NCI-H82 treated with DMSO at 0.1 percent for 48 hours (cell line): ENCODE measurements at regions not wholly inside any gene's neighbourhood (a gene's known extent, or its start where the extent isn't known, plus 50 kb on each side); places are given as distances from the start of the nearest gene placed in this dataset.
A peak's percentile ranks its signal among the peaks of the same experiment; 100 is the strongest.

Experiments used
- DNase-seq: peaks from one replicate; lab custom pipeline; 2025; ENCODE audit not compliant: unreplicated experiment; lab: John Stamatoyannopoulos, UW

DNA sequence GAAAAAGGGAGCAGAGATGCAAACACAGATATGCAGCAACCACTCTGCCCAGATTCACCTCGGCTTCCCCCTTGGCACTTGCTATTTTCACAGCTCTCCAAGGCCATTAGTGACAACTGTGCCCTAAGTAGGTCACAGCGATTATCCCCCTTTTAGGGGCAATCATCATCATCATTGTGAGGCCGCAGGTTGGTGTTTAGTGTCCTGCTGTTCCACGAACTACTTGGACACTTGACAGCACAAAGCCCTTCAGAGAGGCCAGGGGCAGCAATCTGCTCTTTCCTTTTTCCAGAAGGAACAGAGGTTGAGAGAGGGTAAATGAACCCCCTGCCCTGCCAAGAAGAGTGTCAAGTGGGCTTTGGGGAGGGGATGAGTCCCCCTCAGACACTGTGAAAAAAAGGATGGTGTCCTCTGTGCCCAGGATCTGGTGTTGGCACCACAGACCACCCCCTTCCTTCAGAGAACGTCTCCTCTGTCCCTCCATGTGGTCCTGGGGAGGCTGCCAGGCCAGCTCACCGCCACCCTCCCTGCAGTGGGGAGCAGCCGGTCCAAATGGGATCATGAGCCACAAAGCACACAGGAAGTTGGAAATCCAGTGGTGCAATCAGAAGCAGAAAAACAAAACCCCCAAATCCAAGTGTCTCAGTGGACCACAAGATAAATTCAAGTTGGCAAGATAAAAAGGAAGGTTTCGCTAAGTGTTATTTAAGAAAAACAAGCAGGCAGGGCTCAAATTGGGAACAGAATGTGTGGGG is 78.4 kb upstream of the MED9 start:
- DNase-seq = no peak

DNA sequence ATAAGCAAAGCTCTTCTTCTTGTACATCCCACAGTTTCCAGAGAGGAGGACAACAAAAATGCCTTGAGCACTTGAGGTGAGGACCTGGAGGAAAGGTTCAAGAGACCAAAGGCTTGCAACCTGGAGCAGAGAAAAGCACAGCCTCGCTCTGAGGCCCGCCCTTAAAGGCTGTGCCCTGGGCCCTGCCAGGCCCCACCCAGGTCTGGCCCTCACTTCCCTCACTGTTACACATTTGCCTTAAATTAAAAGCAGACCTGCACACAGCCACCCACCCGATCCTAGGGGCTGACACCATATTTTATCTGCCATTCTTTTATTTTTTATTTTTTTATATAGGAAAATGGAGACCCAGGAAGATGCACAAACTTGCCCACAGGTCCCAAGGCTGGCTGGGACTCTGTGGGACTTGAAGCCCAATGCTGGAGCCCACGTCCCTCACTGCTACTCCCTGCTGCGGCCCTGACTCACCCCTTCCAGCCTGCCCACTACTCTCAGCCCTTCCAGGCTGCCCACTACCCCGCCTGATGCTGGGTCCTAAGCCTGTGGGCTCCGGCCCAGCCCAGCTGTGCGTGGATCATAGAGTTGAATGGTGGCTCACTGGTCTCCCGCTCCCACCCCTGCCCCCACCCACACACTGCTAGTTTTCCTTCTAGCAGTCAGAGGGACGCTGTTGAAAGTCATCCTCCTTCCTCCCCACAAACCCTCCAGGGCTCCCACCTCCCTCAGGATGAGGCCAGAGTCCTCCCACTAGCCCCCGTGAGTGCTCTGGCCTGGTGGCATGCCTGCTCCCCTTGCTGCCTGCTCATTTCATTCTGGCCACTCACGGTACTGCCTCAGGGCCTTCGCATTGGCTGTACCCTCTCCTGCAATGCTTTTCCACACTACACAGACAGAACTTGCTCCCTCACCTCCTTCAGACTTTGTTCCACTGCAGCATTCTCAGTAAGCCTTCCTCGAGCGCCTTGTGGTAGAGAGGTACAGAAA is 77.6 kb upstream of the MED9 start:
- DNase-seq = no peak

DNA sequence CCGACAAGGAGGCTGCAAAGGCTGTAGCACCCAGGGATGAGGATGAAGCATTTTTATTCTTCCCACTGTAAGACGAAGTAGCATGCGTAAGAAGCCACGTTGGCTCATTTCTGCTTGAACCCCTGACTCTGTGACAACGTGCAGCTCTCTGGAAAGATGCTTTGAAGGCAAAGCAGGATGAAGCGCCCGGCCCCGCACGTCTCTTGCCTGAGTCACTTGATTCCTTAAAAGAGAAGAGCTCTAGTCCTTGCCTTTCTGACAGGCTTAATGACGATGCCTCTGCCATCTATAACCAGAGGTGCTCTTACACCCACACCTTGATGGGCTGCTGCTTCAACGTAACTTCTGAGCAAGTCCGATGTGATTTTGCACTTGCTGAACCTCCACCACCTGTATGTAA is 76.7 kb upstream of the MED9 start:
- no peak for DNase-seq

DNA sequence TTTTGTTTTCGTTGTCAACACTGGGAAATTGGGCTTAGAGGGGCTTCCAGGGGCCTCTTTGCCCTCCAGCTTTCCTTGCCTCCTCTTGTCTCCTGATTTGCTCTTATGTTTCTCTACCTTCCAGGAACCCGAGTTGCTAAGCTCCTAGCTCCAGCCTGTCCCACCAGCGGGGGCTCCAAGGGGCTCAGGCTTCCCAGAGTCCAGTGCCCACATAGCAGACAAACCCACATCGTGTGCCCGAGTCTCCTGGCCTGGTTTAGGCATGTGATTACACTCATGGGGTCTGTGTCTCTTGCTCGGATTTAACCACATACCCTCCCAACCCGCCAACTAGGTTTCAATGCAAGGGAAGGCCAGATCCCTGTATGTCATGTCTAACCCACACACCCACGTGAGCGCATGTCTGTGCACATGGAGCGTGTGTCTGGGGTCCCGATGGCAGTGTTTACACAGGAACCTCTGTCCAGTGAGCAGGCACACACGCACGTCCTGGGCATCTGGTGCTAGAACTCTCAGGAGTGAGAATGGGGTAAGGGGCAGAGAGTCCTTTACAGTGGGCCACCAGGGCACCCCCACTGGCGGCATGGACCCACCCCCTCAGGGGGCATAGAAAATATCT is 76.1 kb upstream of the MED9 start:
- DNase-seq = no peak

DNA sequence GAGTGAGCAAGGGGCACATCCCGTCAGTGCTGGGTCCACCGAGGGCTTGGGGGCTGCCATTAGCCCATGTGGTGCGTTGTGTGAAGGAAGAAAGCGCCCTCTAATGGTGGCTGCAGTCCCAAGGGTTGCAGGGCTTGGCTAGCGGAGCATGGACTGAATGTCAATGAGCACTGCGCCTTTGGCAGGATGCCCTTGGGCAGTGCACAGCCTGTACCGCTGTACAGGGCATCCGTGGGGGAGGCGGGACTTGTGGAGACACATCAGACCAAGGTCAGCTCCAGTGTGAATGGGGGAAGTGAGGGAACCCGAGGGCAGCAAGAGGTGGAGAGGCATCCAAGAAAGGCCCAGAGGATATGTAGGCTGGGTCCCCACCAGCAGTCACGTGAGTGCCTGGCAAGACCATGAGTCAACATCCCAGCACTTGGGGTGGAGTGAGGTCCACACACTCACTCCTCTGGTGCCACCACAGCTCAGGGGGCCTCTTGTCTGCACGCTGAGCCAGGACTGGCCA is 75.5 kb upstream of the MED9 start:
- DNase-seq = no peak

DNA sequence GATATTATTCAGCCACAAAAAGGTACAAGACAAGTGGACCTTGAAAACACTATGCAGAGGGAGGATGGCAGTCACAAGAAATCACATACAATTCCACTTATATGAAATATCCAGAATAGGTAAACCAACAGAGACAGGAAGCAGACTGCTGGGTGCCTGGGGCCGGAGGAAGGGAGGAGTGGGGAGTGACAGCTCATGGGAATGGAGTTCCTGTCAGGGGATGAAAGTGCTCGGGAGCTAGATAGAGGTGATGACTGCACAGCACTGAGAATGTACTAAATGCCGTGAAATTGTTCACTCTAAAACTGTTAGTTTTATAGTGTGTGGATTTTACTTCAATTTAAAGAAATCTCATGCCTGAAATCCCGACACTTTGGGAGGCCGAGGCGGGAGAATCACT is 74.2 kb upstream of the MED9 start:
- DNase-seq = no peak

DNA sequence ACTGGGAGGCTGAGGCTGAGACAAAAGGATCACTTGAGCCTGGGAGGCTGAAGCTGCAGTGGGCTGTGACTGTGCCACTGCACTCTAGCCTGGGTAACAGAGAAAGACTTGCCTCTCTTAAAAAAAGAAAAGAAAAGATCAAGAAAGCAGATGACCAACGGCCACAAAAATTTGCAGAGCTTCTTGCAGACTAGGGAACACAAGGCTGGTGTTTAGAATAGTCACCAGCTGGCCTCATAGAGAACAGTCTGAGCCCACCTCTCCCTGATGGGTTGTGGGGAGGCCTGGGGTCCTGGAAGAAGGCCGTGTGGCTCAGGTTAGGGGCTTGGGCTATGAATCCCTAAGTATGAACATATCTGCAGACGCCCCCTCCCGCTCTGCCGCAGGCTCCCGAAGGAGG is 73.7 kb upstream of the MED9 start:
- DNase-seq = no peak

DNA sequence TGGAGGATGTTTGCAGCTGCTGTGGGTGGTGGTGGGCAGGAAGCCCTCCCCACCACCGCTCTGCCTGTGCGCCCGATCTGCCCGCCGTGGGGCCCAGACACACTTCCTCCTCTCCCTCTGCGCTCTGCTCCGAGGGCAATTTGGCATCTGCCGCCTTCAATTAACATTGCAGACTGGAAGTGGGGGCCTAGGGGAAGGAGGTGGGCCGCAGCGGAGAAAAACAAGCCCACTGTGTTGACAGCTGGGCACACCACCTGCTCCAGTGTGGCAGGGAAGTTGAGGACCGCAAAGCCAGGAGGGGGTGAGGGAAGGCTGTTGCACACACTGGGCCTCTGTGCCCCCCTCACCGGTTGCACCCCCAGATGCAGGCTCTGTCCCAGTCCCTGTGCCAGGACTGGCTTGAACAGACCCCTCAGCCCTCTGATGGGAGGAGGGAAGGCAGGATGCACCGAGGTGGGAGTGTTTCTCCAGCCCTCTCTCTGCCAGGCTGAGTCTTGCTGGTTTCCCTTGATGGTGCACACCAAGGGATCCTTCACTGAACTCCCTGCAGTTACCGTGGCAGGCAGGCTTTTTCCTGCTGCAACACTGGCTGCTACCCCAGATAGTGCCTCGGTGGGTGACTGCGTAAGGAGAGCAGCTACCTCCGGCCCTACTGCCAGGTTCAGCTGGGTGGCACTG is 72.8 kb upstream of the MED9 start:
- peak; percentile 71 for DNase-seq

DNA sequence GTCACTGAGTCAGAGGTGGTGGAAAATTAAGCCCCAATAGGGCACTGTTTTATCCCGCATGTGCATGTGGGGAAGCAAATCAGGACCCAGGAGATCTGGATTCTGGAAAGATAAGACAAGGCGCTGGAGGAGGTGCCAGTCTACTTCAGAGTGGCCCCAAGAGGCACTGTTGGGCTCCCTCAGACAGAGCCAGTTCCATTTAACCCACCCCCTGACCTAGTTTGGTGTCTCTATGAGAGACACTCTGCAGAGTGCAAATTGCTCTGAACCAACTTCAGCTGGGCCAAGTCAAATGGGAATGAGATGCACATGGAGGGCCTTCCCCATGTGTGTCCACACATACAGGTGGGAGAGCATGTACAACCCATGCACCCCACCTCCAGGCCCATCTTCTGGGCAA is 71.1 kb upstream of the MED9 start:
- no peak for DNase-seq

DNA sequence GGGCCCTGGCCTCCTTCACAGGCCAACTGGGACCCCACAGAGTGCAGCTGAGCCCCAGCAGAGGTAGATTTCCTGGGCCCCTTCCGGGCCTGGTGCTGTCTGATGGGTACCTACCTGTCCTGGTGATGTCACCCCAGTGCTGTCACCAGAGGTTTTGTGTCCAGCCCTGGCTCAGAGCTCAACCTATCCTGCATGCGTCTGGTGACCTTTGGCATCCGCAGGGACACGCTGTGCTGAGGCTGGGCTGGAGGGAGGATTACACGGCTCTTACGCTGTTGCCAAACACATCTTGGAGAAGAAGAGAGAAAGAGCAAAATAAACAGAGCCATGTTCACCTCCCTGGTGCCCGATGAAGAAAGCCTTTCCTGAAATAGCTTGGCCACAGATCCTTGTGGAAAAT is 70.6 kb upstream of the MED9 start:
- DNase-seq = no peak

DNA sequence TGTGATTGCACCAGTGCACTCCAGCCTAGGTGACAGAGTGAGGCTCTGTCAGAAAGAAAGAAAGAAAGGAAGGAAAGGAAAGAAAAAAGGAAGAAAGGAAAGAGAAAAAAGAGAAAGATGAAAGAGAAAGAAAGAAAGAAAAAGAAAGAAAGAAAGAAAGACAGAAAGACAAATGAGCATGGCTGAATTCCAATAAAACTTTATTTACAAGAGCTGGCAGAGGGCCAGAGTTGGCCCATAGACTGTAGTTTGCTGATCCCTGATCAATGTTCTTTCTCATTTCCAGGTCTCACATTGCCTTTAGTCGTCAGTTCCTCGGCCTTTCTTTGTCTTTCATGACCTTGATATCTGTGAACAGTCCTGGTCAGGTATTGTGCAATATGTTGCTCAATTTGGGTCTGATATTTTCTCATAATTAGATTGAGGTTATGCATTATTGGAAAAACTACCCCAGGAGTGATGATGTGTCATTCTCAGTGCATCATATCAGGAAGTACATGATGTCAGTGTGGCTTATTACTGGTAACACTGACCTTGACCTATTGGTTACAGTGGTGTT is 68.5 kb upstream of the MED9 start:
- no peak for DNase-seq

DNA sequence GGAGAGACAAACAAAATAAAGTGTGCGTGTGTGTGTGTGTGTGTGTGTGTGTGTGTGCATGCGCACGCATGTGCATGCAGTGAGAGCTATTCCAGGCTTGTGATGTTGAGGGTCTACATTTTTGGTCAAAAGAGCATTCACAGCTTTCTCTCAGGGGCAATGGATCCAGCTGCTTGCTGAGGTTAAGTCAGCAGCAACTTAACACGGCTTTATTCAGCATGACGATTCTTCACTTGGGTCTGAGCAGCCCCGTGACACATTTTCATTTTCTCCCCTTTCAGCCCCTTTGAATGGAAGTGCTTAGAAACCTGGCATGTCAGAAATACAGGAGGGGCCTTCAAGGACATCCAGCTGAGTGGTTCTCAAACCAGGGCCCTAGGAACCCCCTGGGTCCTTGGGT is 66.4 kb upstream of the MED9 start:
- DNase-seq = no peak

DNA sequence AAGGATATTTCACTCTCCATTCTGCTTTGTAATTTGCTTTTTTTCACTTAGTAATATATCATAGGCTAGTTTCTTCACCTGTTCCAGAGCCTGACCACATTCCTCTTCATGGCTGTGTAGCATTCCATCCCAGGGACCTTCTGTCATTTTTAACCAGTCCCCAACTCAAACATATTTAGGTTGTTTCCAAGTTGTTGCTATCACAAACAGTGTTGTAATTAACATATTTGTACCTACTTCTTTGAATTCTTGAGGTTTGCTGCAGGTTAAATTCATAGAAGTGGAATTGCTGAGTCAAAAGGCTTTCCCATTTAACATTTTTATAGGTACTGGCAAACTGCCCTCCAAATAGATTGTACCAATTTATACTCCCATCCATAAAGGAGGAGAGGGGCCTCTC is 65.1 kb upstream of the MED9 start:
- no peak for DNase-seq

DNA sequence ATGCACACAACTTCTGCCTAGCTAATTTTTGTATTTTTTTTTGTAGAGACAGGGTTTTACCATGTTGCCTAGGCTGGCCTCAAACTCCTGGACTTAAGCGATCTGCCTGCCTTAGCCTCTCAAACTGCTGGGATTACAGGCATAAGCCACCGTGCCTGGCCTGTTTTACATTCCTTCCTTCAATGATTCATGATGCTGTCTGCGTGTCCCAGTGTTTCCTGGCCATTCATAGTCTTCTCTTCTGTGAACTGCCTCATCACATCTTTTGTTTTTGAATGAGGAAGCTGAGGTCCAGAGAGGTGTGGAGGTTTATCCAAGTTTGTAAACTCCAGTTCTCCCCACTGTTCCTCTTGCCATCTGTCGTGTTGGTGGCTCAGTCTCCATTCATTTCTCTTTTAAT is 64.5 kb upstream of the MED9 start:
- no peak for DNase-seq

DNA sequence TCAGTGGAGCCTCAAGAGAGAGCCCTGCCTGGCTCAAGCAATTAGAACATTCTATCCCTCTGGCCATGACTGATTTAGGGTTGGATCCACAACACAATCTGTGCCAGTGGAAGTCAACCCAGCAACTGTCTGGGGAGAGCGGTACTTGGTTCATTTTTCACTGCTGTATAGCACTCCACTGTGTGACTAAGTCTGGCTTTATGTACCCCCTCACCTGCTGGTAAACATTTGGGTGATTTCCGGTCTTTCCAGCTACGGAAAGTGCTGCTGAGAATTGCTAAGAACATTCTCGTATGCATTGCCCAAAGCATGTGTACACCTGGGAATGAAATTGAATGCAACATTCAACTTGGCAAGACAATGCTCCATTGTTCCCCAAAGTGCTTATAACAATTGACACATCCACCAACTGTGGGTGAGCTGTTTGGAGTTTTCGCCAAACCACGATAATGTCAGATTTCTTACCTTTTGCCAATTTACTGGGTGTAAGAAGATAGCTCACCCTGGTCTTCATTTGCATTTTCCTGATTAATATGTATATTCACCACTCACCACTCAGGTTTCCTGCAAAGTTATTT is 63.5 kb upstream of the MED9 start:
- DNase-seq = no peak

DNA sequence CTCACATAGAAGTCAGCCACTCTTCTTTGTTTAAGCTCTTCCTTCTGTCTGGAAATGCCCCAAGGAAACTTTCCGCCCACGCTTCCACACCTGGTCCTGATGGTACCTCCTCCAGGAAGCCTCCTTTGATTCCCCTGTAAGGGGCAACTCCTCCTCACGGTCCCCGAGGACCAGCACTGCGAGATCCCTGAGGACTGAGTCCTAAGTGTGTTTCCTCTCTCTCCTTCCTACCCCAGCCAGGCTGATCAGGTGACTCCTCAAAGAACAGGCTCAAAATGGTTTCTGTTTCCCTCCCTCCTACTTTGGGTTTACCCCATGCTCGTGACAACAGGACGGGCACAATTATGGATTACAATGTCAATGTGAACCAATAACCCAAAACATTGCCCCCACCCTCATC is 63.0 kb upstream of the MED9 start:
- no peak for DNase-seq

DNA sequence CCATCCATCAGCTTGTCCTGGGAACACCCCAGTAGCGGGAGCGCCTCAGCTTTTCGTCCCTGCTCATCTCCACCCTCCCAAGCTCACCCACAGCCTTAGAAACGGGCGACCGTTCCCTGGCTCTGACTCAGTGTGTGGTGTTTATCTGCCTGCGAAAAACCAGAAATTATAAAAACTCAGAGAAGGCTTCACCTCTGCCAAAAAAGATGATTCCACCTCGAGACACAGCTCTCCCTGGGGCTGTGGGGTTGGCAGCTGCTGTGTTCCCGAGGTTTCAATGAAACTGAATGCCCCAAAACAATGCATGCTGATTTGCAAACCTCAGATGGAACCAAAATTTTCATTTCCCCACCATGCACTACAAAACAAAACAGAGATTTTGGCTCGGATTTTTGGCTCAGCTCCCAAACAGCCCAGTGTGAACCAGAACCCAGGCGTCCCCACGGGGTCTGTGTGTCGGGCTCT is 62.4 kb upstream of the MED9 start:
- DNase-seq = no peak

DNA sequence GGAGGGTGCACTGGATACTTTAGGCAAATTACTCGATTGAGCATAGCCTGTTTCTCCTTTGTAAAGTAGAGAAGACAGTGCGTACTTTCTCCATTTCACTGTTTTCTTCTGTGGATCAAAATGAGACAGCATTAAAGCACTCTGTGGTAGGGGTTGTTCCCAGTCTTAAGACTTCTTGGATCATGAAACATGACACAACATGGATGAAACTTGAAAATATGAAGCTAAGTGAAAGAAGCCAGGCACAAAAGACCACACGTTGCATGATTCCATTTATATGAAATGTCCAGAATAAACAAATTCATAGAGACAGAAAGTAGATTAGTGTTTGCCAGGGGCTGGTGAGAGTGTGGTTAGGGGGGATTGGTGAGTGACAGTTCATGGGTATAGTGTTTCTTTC is 61.8 kb upstream of the MED9 start:
- DNase-seq = no peak

DNA sequence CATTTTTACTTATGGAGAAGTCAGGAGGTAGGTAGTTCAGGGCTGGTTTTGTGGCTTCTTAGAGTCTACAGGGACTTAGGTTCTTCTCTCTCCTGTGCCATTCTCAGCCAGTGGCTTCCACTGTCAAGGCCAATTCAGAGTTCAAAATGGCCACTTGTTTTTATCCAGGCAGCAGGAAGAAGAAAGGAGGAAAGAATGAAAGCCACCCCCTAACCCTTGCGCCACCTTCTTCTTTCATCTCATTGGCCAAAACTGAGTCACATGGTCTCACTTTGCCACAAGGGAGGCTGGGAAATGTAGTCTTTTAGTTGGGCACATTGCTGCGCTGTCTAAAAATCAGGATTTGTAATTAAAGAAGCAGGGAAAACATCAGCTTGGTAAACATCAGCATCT is 60.8 kb upstream of the MED9 start:
- peak; percentile 68 for DNase-seq
